RWPE2 (cell line): ENCODE measurements at regions not wholly inside any gene's neighbourhood (a gene's known extent, or its start where the extent isn't known, plus 50 kb on each side); places are given as distances from the start of the nearest gene placed in this dataset.

Source experiments
- ATAC-seq: fragments of 200-7000 bp; cut with Tn5 transposase; 3 replicates; pipeline ENCODE4 v1.9.1; 2021; ENCODE audit warnings: low read depth
- DNase-seq: peaks from one replicate; pipeline ENCODE4 v3.0.0-alpha.2; 2020; ENCODE audit warnings: low spot score
- H3K27ac ChIP-seq: fragments of 450-650 bp; 2 replicates; pipeline ENCODE4 v1.5.1; 2017; ENCODE audit warnings: mild to moderate bottlenecking; ENCODE audit not compliant: poor library complexity, severe bottlenecking
- H3K27me3 ChIP-seq: fragments of 250-450 bp; sonication (Bioruptor Pico); 2 replicates; pipeline ENCODE4 v1.5.1; 2021; ENCODE audit warnings: mild to moderate bottlenecking, moderate library complexity; ENCODE audit not compliant: insufficient read depth, poor library complexity, severe bottlenecking
- H3K36me3 ChIP-seq: fragments of 250-450 bp; sonication (Bioruptor Pico); 2 replicates; pipeline ENCODE4 v1.5.1; 2020; ENCODE audit warnings: low read depth, mild to moderate bottlenecking, moderate library complexity
- H3K4me1 ChIP-seq: fragments of 250-450 bp; sonication (Bioruptor Pico); 2 replicates; pipeline ENCODE4 v1.5.1; 2021; ENCODE audit warnings: mild to moderate bottlenecking, moderate library complexity; ENCODE audit not compliant: insufficient read depth, poor library complexity, severe bottlenecking
- H3K4me3 ChIP-seq: fragments of 250-450 bp; sonication (Bioruptor Pico); 2 replicates; pipeline ENCODE4 v1.5.1; 2021; ENCODE audit warnings: mild to moderate bottlenecking, moderate library complexity; ENCODE audit not compliant: severe bottlenecking
- H3K9me3 ChIP-seq: fragments of 250-450 bp; sonication (Bioruptor Pico); 2 replicates; pipeline ENCODE4 v1.5.1; 2021; ENCODE audit warnings: mild to moderate bottlenecking, moderate library complexity; ENCODE audit not compliant: severe bottlenecking
- CTCF ChIP-seq: fragments of 450-650 bp; IDR thresholded peaks from one replicate; pipeline ENCODE4 v1.5.1; 2017; ENCODE audit warnings: mild to moderate bottlenecking, moderate library complexity; ENCODE audit not compliant: poor library complexity, severe bottlenecking

- H3K36me3 ChIP-seq = no peaks in the 10 kb centered on the region
- DNase-seq (no peak), ATAC-seq (no peak)
- H3K27ac ChIP-seq = no peak overlapping the region
- no peak overlapping the region for H3K4me3 ChIP-seq
- H3K9me3 ChIP-seq = no peaks in the 10 kb centered on the region
- H3K4me1 ChIP-seq = no peaks in the 10 kb centered on the region
- no peak for TF ChIP-seq CTCF
- no peaks in the 10 kb centered on the region for H3K27me3 ChIP-seq
These were observed 2759.4 kb downstream of the PCDH9 start for GRCh38 chr13:64470751-64471150.

GRCh38 chr13:64459778-64460177, 2770.4 kb downstream of the PCDH9 start:
- Histone ChIP-seq H3K4me3 (no peak overlapping the region), H3K27me3 (no peaks in the 10 kb centered on the region), H3K27ac (no peak overlapping the region), H3K9me3 (no peaks in the 10 kb centered on the region), H3K36me3 (no peaks in the 10 kb centered on the region), H3K4me1 (no peaks in the 10 kb centered on the region)
- TF ChIP-seq CTCF = no peak
- no peak for ATAC-seq
- no peak for DNase-seq

- ATAC-seq (no peak), DNase-seq (no peak)
- Histone ChIP-seq H3K4me3 (no peak overlapping the region), H3K27me3 (no peaks in the 10 kb centered on the region), H3K9me3 (no peaks in the 10 kb centered on the region), H3K36me3 (no peaks in the 10 kb centered on the region), H3K4me1 (no peaks in the 10 kb centered on the region), H3K27ac (no peak overlapping the region)
- no peak for TF ChIP-seq CTCF
These were observed 2772.2 kb downstream of the PCDH9 start for GRCh38 chr13:64457976-64458375.

- Histone ChIP-seq H3K4me3 (no peak overlapping the region), H3K4me1 (no peaks in the 10 kb centered on the region)
- ATAC-seq = no peak
These were observed 2775.0 kb downstream of the PCDH9 start for GRCh38 chr13:64455124-64455523.

More at GRCh38 chr13:64455124-64455523, 2775.0 kb downstream of the PCDH9 start:
- no peak overlapping the region for H3K27ac ChIP-seq
- no peaks in the 10 kb centered on the region for H3K27me3 ChIP-seq
- no peak for TF ChIP-seq CTCF
- H3K36me3 ChIP-seq = no peaks in the 10 kb centered on the region
- DNase-seq = no peak
- H3K9me3 ChIP-seq = no peaks in the 10 kb centered on the region
